ENCODE measurements at regions not wholly inside any gene's neighbourhood (a gene's known extent, or its start where the extent isn't known, plus 50 kb on each side); places are given as distances from the start of the nearest gene placed in this dataset.
A peak's percentile ranks its signal among the peaks of the same experiment; 100 is the strongest.

DNA sequence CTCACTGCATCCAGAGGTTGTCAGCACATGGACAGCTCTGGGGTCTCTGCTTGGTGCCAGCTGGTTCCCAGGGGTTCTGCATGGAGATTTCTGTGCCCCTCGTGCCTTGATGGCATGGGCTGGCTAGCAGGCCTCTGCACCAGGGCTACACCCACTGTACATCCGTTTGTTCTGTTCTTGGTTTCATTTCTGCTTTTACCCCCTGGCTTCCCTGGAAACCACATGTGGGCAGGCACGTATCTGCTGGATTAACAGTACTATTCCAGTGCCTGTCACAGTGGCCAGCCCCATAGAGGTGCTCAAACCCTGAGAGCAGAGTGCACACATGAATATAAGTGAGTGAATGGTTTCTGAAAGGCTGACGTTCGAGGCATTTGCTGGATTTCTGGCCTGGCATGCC is 207.2 kb upstream of the GPR26 start:
- DNase-seq (ENCODE audit: low spot score): no peak

DNA sequence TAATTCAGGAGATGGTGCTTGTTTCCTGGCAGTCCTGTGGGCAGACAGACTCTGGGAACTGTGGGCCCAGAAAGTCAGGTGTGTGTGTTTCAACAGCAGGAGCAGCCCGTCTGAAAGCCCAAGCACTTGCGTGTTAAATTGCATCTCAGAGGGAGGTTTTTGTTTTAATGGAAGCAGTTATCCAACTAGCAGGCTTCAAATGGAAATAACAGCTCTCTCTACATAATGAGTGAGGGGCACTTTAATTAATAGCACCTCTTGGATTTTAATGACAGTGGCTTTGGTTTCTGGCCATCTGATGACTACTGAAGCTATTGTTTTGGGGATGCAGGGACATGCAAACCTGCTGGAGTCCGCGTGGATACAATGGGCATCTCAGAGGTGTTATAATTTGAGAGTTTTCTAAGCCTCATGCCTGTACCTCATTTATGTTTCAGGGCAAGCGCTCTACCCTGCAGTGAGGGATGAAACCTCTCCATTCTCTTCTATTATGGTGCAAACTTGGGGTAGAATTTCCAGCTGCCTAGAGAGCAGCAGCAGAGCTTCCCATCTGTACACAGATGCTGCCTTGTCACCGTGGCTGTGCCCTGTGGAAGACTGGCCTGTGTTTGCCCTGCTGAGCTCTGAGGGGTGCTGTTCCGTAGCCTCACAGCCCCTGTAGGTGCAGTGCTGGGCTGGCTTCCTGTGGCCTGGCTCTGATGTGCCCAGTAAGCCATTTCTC is 206.6 kb upstream of the GPR26 start:
- no peak for DNase-seq (ENCODE audit: low spot score)

DNA sequence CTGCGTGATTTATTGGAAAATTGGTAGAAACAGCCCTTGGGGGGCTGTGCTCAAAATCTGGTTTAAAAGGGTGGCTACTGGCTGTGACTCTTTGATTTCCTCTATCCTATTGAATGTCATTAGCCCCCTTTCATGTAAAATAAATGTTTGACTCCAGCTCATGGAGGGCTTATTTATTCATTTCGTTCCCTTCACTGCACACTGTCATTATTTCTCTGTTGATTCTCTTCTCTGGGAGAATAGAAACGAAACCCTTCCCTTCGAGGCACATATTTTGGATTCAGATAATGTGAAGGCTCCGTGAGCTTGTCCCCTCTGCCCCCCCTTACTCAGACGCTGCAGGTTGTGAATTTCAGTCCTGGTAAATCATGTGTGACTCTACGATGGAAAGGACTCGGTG is 203.9 kb upstream of the GPR26 start:
- DNase-seq (ENCODE audit: low spot score): no peak

DNA sequence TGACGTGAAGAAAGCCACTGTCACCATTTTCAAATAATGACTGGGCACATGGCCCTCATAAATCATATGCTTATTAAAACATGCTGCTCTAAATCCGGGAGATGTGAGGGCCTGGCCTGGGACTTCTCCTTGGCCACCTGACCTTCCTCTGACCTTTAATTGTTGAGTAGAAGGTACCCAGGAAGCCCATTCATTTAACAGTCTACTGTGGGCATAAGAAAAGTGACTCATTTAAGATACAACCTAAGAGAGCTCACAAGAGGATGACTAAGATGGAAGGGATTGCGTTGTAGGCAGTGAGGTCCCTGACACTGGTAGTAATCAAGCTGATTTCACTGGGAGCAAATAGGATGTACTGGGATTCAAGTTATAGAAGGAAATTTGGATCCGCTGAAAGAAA is 203.4 kb upstream of the GPR26 start:
- DNase-seq (ENCODE audit: low spot score): no peak

DNA sequence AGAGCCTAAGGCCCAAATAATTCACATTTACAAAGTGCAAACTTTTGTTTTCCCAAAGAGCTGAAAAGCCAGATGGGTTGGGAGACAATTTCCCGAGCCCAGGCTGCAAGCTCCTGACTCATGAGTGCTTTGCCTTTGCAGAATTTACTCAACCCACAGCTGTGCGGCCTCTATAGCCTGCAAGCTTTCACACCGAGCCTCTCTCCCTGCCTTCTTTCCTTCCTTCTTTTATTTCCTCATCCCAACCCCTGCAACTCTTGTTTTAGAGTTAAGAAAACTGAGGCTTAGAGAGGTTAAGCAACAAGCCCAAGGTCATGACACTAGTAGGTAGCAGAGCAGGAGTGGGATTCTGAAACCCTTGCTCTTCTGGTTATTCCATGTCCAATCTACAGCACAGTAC is 203.0 kb upstream of the GPR26 start:
- DNase-seq (ENCODE audit: low spot score): no peak

DNA sequence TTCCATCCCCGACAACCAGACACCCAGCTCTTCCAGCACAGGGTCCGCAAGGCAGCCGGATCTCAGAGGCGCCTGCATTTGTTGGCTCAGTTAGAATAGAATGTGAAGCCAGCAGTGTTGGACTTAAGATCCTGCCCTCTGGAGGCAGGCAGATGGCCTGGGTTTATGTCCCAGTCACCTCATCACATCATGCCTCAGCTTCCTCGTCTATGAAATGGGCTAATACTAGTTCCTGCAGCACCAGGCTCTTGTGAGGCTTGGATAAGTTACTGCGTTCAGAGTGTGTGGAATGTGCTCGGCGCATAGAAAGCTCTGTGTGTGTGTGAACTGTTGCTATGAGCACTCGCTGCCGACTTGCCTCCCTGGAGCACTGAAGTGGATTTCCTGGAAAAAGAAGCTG is 202.5 kb upstream of the GPR26 start:
- DNase-seq (ENCODE audit: low spot score): no peak

DNA sequence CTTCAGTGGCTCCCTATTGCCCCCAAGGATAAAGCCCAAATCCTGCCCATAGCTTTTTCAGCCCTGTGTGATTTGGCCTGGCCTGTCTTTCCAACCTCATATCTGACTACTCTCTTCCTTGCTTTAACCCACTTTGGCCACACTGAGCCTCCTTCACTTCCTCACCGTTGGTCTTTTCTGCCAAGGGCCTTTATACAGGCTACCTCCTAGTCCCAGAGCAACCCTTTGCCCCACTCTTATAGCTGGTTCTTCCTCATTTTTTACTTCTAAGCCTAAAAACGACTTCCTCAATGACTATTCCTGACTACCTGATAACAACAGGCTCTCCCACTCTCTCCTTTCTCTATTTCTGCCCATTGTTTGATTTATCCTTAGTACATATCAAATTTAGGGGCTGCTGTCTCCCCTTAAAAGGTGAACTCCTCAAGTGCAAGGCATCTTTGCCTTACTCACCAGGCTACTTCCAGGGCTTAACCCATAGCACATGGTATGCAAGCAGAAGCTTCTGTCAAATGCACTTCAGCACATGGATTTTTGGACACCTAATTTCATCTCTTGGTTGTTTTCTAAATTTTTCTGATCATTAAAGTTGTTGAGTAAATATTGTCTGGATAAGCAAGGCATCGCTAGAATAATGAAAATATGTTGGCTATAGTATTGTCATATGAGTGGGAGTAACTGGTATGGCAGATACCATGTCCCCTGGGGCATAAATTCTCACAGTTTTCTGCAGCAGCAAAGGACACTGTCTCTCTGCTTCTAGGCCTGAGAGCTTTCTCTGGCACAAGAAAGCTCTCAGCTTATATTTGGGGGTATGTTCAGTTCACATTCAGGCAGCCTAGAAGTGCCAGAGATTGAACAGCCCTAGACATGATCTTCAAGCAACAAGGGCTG is 201.5 kb upstream of the GPR26 start:
- DNase-seq (ENCODE audit: low spot score): no peak

DNA sequence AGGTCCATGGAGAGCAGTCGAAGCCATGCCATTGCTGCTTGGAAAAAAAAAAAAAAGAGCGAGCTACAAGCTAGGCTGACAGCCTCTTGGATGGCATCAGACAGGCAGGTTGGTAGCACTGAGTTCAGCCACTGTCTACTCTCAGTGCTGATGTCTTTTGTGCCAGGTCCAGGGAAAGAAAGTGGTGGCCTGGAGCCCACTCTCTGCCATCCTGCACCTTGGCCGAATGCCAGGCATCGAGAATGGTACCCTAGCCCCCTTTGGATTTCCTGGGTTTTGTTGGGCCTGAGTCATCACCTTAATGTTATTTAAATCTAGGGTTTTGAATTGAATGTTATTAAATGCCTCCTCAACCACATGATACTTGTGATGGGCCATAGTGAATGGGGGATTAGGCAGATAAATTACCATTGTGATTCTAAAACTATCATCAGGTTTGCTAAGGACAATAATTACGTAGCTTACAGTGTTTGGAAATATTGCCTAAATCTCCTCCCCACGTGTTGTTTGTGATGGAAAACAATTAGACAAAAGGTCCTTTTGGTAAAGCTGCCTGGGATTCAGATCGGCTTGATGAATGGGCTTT is 195.7 kb upstream of the GPR26 start:
- no peak for DNase-seq (ENCODE audit: low spot score)

DNA sequence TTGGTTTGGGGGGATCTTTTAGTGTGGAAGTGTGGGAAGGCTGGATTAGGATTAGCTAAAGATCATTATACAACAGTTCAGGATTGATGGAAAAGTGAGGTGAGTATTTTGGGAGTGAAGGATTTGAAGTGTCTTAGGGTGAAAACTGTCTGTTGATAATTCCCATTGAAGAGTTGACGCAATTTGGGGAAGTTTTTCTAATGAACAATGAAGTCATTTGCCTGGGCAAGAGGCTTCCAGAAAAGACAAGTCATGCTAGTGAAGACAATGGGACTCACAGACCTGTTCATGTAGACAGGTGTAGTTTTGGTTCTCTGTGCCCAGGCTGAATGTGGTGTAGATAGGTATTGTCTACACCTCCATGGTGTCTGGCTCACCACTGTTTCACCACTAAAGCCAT is 194.3 kb upstream of the GPR26 start:
- no peak for DNase-seq (ENCODE audit: low spot score)

DNA sequence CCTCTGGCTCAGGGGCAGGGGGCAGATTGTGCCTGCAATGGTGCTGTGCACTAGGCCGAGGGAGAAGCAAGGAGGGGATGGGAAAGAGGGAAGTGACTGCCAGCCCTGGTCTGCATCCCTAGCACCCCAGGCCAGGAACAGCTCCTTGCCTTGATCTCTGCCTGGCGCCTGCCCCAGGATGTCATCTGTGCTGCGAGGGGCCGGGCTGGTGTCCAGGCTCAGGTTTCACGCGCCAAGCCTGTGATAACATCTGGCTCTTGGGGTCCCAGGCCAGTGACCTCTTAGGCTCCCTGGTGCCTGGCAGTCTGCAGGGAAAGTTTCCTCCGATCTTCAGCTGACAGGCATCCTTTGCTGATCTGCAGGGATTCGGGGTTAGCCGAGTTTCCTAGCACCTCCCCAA is 193.5 kb upstream of the GPR26 start:
- DNase-seq (ENCODE audit: low spot score): no peak

DNA sequence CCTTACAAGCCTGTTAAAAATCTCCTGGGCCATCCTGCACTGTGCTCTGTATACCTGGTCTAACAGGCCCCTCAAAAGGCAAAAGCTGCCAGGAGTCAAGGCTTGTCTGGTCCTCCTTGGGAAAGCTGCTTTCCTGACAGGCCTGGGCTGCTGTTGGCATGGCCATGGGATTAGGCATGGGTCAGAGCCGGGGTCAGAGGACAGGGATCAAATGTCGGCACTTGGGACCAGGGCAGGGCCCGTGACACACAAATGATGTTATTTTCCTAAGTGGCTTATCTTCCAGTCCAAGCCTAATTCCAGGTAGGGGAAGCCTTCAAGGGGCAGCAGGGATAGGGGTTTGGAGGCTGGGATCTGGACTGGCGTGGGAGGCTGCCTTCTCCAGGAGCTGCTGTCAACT is 191.5 kb upstream of the GPR26 start:
- DNase-seq (ENCODE audit: low spot score): no peak

DNA sequence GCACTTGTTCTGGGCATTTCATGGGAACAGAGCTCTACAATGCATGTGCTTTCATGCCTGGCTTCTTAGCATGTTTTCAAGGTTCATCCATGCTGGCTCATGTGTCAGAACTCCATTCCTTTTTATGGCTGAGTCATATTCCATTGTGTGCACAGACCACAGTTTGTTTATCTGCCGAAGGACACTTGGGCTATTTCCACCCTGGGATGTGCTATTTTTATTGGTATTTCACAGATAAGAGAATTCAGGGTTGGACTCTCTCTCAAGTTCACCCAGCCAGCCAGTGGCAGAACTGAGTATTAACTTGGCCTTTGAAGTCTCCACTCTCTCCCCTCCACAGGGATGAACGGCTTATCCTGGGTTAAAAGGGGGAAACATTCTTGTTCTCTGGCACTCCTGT is 190.7 kb upstream of the GPR26 start:
- no peak for DNase-seq (ENCODE audit: low spot score)

DNA sequence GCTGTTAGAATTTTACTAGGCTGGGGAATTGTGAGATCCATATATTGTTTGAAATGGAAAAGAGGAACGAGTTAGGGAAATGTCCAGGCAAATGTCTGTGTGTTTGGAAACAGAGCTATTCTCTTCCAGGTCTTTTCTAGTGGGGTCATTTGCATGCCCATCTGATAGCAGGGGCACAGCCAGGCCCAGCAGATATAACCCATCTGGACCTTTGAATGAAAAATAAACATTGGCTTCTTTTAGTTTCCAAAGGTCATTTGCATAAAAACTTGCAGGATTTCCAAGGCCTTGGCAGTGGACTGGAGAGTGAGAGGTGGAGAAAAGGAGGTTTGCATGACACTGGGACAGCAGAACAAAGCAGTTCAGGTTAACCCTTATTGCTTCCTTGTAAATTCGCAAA is 188.0 kb upstream of the GPR26 start:
- DNase-seq (ENCODE audit: low spot score): no peak

DNA sequence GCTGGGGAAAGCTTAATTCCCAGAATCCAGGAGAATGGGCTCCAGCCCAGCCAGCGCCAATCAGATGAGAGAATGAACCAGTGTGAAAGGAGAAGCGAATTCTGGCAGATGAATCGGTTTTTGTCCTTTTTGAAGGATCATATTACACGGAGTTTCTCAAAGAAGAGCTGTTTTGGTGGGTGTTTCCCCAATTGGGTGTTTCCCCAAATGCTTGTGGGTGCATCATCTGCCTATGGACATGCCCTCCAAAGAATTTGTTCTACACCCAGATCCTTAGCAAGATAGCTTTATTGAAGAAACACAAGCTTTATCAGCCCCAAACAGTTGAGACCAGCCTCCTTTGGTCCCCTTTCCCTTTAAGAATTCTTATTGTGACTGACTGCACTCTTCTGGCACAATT is 186.5 kb upstream of the GPR26 start:
- peak; percentile 14 for DNase-seq (ENCODE audit: low spot score)

DNA sequence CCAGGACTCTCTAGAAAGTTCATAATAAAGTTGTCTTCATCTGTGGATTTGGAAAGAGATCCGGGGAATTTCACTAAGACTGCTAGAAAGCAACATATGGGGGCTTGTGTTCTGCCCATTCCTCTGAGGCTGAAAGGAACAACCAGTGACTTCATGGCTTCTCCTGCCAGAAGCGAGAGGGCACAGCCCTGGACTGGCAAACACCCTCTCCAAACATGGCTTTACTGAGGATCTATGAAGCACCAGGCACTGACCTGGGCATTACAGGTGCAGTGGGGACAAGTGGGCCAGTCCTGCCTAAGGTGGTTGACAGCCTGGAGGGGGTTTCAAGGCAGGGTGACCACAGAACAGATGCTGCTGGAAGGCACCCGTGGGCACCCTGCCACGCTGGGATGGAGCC is 185.8 kb upstream of the GPR26 start:
- DNase-seq (ENCODE audit: low spot score): no peak

DNA sequence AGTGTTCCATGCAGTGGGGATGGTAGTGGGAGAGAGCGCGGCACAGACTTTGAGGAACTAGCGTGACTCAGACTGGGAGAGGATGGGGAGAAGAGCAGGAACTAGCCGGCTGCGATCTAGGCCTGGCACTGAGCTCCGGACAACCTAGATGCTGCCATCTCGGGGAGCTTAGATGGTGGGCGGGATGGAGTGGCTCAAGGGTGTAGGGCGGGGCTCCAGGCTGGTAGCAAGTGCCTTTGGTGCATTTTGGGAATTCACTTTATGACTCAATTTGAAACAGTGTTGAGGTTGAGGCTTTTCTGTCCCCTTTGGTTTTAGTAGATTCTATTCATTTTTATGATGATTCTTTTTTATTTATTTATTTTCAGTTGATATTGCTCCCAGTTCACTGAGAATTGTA is 185.3 kb upstream of the GPR26 start:
- no peak for DNase-seq (ENCODE audit: low spot score)

DNA sequence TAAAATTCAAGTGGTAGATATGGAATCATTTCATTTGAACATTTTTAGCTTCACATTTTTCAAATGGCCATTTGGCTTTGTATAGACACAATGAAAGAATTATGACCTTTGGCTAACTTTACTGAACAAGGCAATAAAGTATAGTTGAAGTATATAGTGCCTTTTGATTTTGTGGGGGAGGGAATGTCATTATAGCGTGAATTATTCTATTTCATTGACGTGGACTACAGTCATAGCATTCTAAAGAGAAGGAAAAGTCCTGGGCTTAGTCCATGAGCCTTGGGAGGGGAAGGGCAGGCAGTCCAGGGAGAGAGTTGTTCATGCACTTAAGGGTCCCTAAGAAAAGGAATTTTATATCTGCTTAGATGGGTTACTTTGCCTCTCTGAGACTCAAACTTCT is 181.4 kb upstream of the GPR26 start:
- DNase-seq (ENCODE audit: low spot score): no peak

DNA sequence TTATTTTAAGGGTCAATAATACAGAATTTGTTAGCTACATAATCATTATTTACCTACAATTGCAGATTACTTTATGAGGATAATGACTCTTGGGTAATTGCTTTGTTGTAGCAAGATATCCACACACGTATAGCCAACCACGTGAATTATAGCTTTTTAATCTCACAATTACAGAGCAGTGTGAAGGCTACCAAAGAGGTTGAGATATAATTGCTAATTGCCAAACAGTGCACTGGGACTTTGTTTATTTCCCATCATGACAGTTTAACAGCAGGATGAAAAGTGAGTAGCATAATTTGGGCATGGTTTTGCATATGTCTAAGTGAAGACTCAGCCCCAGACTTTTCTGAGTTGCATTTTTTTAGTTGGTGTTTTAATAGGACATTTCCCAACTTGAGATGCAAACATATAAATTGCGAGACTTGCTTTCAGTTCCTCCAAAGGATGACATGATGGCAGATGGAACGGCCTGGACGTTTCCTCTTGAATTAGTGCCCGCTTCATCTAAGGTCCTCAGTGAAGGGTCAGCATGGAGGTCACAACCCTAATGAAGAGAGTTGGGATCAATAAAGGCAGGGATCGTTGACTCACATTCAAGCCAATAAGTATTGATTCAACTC is 180.7 kb upstream of the GPR26 start:
- no peak for DNase-seq (ENCODE audit: low spot score)

DNA sequence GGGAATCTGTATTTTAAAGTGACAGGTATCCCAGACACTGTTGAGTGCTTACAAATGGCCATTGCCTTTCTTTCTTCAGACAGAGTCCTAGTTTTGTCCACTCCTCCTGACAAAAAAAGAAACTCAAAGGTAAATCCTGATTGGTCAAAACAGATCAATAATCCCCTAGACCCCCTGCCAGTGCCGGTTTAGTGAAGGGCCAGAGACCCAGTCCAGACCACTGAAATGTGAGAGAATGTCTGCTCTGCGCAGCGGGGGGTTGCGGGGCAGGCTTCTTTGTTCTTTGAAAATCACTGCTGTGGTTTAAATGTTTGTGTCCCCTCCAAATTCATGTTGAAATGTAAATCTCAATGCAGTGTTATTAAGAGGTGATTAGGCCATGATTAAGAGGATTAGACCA is 177.7 kb upstream of the GPR26 start:
- DNase-seq (ENCODE audit: low spot score): no peak

DNA sequence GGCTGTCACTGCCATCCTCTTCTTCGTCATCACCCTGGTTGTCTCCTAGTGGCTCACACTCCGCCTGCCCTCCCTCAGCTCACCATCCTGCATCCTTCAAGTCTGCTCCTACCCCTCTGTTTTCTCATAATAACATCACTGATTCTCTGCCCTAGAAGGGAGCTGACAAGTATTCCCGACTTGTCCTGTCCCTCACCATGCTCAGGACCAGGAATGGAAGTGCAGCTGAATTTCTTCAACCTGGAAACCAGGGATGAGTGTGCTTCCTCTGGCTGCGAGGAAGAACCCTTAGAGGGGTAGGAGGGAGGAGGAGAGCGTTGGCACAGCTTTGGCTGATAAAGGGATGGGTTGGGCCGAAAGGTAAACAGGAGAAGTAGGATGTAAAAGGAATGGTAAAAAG is 174.8 kb upstream of the GPR26 start:
- no peak for DNase-seq (ENCODE audit: low spot score)

DNA sequence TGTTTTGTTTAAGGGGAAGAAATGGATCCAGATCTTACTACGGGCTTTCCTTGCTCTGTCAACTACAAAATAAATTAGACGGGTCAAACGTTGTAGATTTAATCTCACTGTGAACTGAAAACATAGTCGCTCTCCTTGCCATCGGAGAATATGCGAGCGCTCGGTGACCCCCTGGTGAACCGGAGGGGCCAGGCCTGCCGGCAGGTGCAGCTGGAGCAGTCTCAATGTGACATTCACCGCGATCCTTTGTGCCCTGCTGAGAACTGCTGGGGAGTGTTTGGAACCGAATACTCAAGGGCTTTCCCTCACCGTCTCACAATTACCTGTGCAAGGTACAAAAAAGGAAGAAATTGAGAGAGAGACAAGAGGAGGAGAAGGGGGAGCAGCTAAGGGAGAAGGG is 174.1 kb upstream of the GPR26 start:
- DNase-seq (ENCODE audit: low spot score): no peak

DNA sequence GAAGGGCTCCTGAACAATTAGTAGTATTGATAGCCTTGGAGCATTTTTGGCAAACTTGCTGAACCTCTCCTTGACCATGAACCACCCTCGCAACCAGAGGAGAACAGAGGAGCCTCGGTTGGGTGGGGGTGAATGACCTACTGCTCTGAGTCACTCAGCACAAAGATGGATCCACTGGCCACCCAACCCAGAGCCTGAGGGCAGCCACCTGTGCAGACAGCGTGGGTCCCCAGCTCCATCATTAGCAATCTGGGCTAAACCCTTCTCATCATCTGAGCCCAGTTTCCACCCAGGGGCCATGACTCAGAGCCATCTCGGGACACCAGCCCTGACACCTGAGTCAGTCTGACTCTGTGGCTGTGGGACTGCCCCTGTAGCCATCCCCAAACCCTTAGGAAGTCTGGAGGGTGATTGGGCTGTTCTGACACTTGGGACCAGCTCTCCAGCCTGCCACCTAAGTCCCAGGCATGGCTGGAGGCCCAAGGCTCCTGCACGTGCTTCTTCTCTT is 171.8 kb upstream of the GPR26 start:
- DNase-seq (ENCODE audit: low spot score): no peak

DNA sequence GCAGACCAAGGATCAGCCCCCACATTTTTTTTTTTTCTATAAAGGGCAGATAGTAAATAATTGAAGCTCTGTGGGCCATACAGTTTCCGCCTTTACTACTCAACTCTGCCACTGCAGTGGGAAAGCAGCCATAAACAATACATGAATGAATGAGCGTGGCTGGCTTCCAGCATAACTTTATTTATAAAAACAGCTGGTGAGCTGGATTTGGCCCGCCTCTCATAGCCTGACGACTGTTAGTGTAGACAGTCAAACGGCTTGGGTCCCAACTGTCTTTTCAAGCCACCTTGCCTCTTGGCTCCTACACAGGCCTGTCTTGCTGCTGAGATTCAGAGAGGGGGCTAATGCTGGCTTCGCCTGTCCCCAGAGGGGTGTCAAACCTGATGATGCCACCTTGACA is 169.8 kb upstream of the GPR26 start:
- DNase-seq (ENCODE audit: low spot score): no peak
